HEK293T (cell line): ENCODE measurements at regions not wholly inside any gene's neighbourhood (a gene's known extent, or its start where the extent isn't known, plus 50 kb on each side); places are given as distances from the start of the nearest gene placed in this dataset.

Source experiments
- CTCF ChIA-PET: fragments of 350-600 bp; formaldehyde crosslinking; extraction: SDS; loops from one replicate; lab custom pipeline; 2021; ENCODE audit warnings: antibody characterized with exemption, inconsistent platforms; lab: Yijun Ruan, JAX
- POLR2A ChIA-PET: fragments of 350-600 bp; formaldehyde crosslinking; extraction: SDS; loops from one replicate; lab custom pipeline; 2020; ENCODE audit warnings: antibody characterized with exemption, inconsistent platforms; lab: Yijun Ruan, JAX
- DNase-seq: peaks from one replicate; pipeline ENCODE4 v3.0.0; 2012; ENCODE audit warnings: mixed read lengths; ENCODE audit errors: extremely low spot score
- ARNT ChIP-seq: fragments of 450-650 bp; IDR thresholded peaks from 2 replicates; pipeline ENCODE4 v1.6.1; 2017; ENCODE audit warnings: mild to moderate bottlenecking
- BHLHE40 ChIP-seq: fragments of 450-650 bp; IDR thresholded peaks from 2 replicates; pipeline ENCODE4 v1.6.1; 2016; ENCODE audit warnings: mild to moderate bottlenecking, moderate library complexity, borderline replicate concordance
- CTBP1 ChIP-seq: fragments of 450-650 bp; IDR thresholded peaks from 2 replicates; pipeline ENCODE4 v1.6.1; 2016; ENCODE audit warnings: borderline replicate concordance
- ELF4 ChIP-seq: fragments of 450-650 bp; IDR thresholded peaks from 2 replicates; pipeline ENCODE4 v1.6.1; 2017; ENCODE audit warnings: antibody characterized with exemption
- FOXA1 ChIP-seq: fragments of 450-650 bp; IDR thresholded peaks from 2 replicates; pipeline ENCODE4 v1.6.1; 2016; ENCODE audit warnings: mild to moderate bottlenecking
- FOXK2 ChIP-seq: fragments of 450-650 bp; IDR thresholded peaks from 2 replicates; pipeline ENCODE4 v1.6.1; 2016; ENCODE audit warnings: mild to moderate bottlenecking
- FOXM1 ChIP-seq: fragments of 450-650 bp; IDR thresholded peaks from 2 replicates; pipeline ENCODE4 v1.6.1; 2017; ENCODE audit warnings: mild to moderate bottlenecking, borderline replicate concordance
- HDGF ChIP-seq: fragments of 450-650 bp; IDR thresholded peaks from 2 replicates; pipeline ENCODE4 v1.6.1; 2017; ENCODE audit warnings: antibody characterized with exemption, borderline replicate concordance
- L3MBTL2 ChIP-seq: fragments of 450-650 bp; conservative IDR thresholded peaks from 2 replicates; pipeline ENCODE4 v1.6.1; 2016; ENCODE audit warnings: mild to moderate bottlenecking
- LEF1 ChIP-seq: fragments of 450-650 bp; IDR thresholded peaks from 2 replicates; pipeline ENCODE4 v1.6.1; 2017; ENCODE audit warnings: mild to moderate bottlenecking, borderline replicate concordance
- NFRKB ChIP-seq: fragments of 450-650 bp; IDR thresholded peaks from 2 replicates; pipeline ENCODE4 v1.6.1; 2016; ENCODE audit warnings: mild to moderate bottlenecking, moderate library complexity
- SP1 ChIP-seq: fragments of 450-650 bp; IDR thresholded peaks from 2 replicates; pipeline ENCODE4 v1.6.1; 2017
- SUZ12 ChIP-seq: fragments of 450-650 bp; IDR thresholded peaks from 2 replicates; pipeline ENCODE4 v1.6.1; 2016; ENCODE audit warnings: mild to moderate bottlenecking
- TARDBP ChIP-seq: fragments of 450-650 bp; IDR thresholded peaks from 2 replicates; pipeline ENCODE4 v1.6.1; 2016
- ZNF384 ChIP-seq: fragments of 450-650 bp; IDR thresholded peaks from 2 replicates; pipeline ENCODE4 v1.6.1; 2016
- TF ChIP-seq, protein P1 (sequence below): fragments of 450-650 bp; IDR thresholded peaks from 2 replicates; pipeline ENCODE4 v1.6.1; 2016

DNA sequence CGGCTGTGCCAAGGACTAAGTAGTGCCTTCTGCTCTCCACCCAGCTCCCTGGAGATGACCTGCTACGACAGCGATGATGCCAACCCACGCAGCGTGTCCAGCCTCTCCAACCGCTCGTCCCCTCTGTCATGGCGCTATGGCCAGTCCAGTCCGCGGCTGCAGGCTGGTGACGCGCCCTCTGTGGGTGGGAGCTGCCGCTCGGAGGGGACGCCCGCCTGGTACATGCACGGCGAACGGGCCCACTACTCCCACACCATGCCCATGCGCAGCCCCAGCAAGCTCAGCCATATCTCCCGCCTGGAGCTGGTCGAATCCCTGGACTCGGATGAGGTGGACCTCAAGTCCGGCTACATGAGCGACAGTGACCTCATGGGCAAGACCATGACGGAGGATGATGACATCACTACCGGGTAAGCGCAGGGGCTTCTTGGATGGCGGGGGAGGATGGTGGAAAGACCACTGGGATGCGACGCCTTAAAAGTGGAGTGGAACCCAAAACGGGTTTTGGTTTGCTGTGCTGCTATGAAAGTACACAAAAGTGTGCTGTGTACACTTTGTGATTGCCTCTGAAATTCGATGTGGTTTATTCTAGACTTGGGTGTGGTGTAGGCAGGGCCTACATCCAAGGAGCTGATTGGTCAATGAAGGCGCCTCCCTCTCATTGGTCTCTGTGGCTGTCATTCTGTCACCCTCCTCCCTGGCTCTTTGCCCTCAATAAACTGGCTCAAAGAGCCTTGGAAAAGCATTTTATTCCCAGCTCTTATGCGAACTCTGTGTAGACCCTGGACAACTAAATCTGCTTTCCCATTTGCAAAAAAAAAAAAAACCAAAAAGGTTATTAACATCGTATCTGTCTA lies 110.4 kb upstream of the IPO9 start:
- no peak for DNase-seq
- TF ChIP-seq FOXK2 (no peak), CTBP1 (no peak), NFRKB (no peak), SUZ12 (no peak), ZNF384 (no peak)
- TF ChIP-seq, protein P1, sequence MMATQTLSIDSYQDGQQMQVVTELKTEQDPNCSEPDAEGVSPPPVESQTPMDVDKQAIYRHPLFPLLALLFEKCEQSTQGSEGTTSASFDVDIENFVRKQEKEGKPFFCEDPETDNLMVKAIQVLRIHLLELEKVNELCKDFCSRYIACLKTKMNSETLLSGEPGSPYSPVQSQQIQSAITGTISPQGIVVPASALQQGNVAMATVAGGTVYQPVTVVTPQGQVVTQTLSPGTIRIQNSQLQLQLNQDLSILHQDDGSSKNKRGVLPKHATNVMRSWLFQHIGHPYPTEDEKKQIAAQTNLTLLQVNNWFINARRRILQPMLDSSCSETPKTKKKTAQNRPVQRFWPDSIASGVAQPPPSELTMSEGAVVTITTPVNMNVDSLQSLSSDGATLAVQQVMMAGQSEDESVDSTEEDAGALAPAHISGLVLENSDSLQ: peak; percentile 97
- POLR2A ChIA-PET: no interaction called here
- CTCF ChIA-PET: interaction anchor here (0.7 to 2.7 kb wide), 4 partner anchors 9 to 356 kb away, joined by 3 to 13 read pairs (median 8); no protein-coding TSS in a partner anchor

DNA sequence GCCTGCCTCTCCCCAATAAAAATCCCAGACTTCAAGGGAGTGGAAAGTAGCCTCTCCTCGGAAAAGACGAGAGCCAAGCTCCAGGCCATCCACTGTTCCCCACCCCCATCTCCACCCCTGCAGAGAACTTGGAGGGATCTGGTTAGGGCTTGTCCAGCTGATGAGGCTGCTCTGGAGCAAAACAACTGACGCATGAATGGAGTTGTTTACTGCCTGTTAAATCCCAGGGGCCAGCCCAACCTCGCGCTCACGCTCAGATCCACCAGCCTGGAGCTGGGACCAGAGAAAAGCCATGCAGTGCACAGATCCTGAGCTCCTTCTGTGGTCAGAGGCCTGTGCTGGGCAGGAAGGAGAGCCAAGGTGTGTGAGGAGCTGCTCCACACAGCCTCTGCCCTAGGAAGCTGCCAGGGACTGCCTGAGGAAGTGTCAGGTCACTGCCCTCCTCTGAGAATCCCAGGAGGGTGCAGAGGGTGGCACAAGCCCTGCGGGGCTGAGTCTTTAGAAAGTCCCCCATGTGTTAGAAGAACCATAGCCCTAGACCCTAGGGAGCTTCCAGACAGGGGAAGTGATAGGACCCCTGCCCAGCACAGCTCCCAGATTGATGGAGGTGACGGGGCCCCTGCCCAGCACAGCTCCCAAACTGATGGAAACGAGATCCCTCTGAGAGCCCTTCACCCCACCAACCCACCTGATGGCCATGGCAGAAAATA lies 109.0 kb upstream of the IPO9 start:
- DNase-seq: peak; percentile 70
- no peak for TF ChIP-seq LEF1
- peak; percentile 51; the same call in 1 of the 2 replicates for TF ChIP-seq FOXK2
- POLR2A ChIA-PET: no interaction called here
- CTCF ChIA-PET: interaction anchor here (0.6 to 2.7 kb wide), 4 partner anchors 10 to 238 kb away, joined by 3 to 13 read pairs (median 8); no protein-coding TSS in a partner anchor

DNA sequence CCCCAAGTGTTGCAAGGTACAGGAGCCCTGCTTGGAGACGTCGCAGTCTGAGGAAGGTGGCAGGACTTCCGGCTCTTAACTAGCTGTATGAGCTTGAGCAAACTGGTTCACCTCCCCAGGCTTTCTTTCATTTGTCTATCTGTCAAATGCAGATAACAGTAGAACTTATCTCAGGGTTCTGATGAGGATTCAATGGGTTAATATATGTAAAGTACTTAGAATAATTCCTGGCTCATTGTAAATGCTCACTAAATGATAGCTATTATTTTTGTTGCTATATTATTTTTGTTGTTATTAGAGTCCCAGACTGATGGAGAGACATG lies 108.5 kb upstream of the IPO9 start:
- ChIA-PET CTCF (interaction anchor here (0.6 to 2.7 kb wide), 5 partner anchors 11 to 239 kb away, joined by 3 to 13 read pairs (median 5); no protein-coding TSS in a partner anchor), POLR2A (no interaction called here)
- DNase-seq: no peak
- no peak for TF ChIP-seq ELF4
- no peak for TF ChIP-seq BHLHE40
- no peak for TF ChIP-seq L3MBTL2
- TF ChIP-seq FOXA1: no peak
- no peak for TF ChIP-seq SUZ12
- TF ChIP-seq FOXK2: no peak
- no peak for TF ChIP-seq FOXM1
- no peak for TF ChIP-seq LEF1
- no peak for TF ChIP-seq TARDBP
- TF ChIP-seq, protein P1: no peak

DNA sequence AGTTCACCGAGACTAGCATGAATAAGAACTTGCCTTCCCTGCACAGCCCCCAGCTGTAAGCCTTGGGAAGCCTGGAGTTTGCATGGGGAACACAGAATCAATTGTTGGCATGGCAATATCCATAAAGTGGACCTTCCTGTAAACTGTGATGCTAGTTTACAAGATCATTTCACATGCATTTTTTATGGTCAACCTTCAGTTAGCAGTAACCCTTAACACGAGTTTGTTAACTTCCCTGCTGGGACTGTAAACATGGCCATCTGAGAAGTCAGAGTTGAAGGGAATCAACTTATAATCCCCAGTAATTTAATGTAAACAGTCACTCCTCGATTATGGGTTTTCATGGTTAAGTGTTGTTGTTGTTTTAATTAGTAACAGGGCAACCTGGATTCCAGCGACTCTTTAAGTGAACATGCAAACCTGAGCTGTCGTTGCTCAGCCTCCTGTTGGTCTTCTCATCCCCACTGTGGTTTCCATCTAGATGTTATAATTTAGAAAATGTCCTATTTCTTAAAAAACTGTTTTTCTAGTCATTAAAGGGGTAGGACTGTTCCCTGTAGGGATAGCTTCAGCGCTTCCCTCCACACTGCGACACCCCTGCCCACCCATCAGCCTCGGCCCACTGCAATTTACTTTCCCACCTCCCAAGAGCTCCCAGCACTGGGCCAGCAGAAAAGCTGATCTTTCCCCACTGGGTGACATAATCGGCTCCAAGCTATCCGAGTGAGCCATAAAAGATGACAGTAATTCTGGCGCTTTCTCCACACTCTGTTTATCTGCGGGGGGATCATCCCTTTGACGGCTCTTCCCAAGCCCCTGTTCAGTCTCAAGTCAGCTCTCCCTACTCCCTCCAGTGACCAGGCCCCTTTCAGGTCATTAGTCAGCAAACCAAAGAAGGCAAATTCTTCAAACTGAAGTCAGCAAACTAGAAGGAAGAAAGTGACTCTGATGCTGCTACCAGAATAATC lies 107.6 kb upstream of the IPO9 start:
- no peak for DNase-seq
- CTCF ChIA-PET: interaction anchor here (1.1 to 2.7 kb wide), 6 partner anchors 12 to 240 kb away, joined by 3 to 13 read pairs (median 4); no protein-coding TSS in a partner anchor

DNA sequence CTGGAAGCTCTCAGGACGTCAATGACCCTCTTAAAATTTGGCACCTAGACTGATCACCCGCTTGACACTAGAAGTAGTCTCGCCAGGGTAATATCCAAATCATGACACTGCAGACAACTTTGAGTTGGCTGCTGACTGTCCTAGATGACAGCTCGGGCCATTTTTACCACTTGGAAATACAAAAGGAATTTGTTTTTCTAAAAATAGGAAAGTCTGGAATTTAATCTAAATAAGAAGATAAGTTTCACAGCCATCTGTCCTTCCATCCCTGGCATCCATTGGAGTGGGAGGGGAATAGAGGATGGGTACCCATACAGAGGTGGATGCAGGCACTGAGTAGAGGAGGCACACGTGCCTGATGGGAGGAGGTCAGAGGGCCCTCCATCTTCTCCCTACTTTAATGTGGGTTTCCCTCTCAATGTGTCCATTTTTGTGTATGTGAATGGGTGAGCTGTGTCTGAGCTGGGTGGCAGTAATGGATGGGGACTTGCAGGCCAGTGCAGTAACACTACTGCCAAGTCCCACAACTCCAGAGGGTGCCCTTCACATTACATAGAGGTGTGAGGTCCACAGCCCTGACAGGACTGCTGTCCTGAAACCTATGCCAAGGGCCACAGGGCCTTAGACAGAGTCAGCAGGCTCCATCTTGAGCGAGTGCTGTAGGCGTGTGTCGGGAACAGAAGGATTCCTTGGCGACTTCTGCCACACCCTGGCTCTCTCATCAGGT lies 104.8 kb upstream of the IPO9 start:
- TF ChIP-seq ARNT (no peak), CTBP1 (no peak), HDGF (no peak), BHLHE40 (no peak), TARDBP (no peak), L3MBTL2 (no peak), LEF1 (no peak), FOXM1 (no peak), SP1 (no peak), FOXA1 (no peak), ZNF384 (no peak), NFRKB (no peak), ELF4 (no peak), FOXK2 (no peak), SUZ12 (no peak)
- TF ChIP-seq, protein P1: no peak
- DNase-seq: no peak
- CTCF ChIA-PET: interaction anchor here (1.1 to 1.6 kb wide), 3 partner anchors 11 to 69 kb away, joined by 3 to 7 read pairs (median 4); no protein-coding TSS in a partner anchor
- POLR2A ChIA-PET: no interaction called here

More for the DNA sequence above, 107.6 kb upstream of the IPO9 start:
- POLR2A ChIA-PET: interaction anchor here (0.8 to 1.2 kb wide), 3 partner anchors 8 to 108 kb away, joined by 3 read pairs; no protein-coding TSS in a partner anchor
- no peak for TF ChIP-seq NFRKB
- no peak for TF ChIP-seq ELF4
- peak; percentile 84 for TF ChIP-seq FOXK2
- TF ChIP-seq LEF1: no peak
- TF ChIP-seq FOXA1: peak; percentile 100
- TF ChIP-seq HDGF: no peak
- peak; percentile 73 for TF ChIP-seq ARNT
- TF ChIP-seq CTBP1: peak; percentile 91
